DND-41 (cell line): ENCODE measurements at regions not wholly inside any gene's neighbourhood (a gene's known extent, or its start where the extent isn't known, plus 50 kb on each side); places are given as distances from the start of the nearest gene placed in this dataset.
"Not testable (repeated sequence)": the region's sequence is repeated elsewhere in the genome, so short reads cannot be mapped to it uniquely, and the experiment has no call there.

Experiments used
- ATAC-seq: fragments of 200-7000 bp; cut with Tn5 transposase; 3 replicates; pipeline ENCODE4 v1.9.1; 2021; ENCODE audit warnings: low read depth; ENCODE audit not compliant: insufficient read depth
- DNase-seq: peaks from one replicate; pipeline ENCODE4 v3.0.0-alpha.2; 2020
- H2AFZ ChIP-seq: 2 replicates; pipeline ENCODE4 v1.6.0; 2012; ENCODE audit warnings: low read depth, low read length
- H3K27ac ChIP-seq: 2 replicates; pipeline ENCODE4 v1.5.1; 2012; ENCODE audit warnings: low read length, inconsistent platforms
- H3K27me3 ChIP-seq: fragments of 200-600 bp; sonication (generic); 2 replicates; pipeline ENCODE4 v1.6.0; 2012; ENCODE audit warnings: low read length, mild to moderate bottlenecking, inconsistent platforms; ENCODE audit not compliant: insufficient read depth, poor library complexity
- H3K36me3 ChIP-seq: 2 replicates; pipeline ENCODE4 v1.5.1; 2012; ENCODE audit warnings: low read length, inconsistent platforms; ENCODE audit not compliant: insufficient read depth
- H3K4me1 ChIP-seq: 2 replicates; pipeline ENCODE4 v1.5.1; 2012; ENCODE audit warnings: mild to moderate bottlenecking, low read length; ENCODE audit not compliant: insufficient read depth
- H3K4me2 ChIP-seq: 2 replicates; pipeline ENCODE4 v1.6.0; 2012; ENCODE audit warnings: mild to moderate bottlenecking, moderate library complexity, low read length, inconsistent platforms; ENCODE audit not compliant: insufficient read depth
- H3K4me3 ChIP-seq, 2 experiments: fragments of 200-600 bp in 1 of 2; shearing (Covaris generic) in 1 of 2; 2 replicates each; pipeline ENCODE4 v1.5.1; 2012 to 2016; ENCODE audit warnings: inconsistent platforms in 2 of 2, low read length in 2 of 2, mild to moderate bottlenecking in 2 of 2, low read depth in 1 of 2, moderate library complexity in 1 of 2
- H3K79me2 ChIP-seq: 2 replicates; pipeline ENCODE4 v1.6.0; 2012; ENCODE audit warnings: low read length, inconsistent platforms; ENCODE audit not compliant: insufficient read depth
- H3K9ac ChIP-seq: 2 replicates; pipeline ENCODE4 v1.6.0; 2012; ENCODE audit warnings: low read depth, mild to moderate bottlenecking, inconsistent platforms, low read length, moderate library complexity
- H3K9me3 ChIP-seq: 2 replicates; pipeline ENCODE4 v1.5.1; 2012; ENCODE audit warnings: low read length, moderate library complexity, mild to moderate bottlenecking, inconsistent platforms; ENCODE audit not compliant: insufficient read depth, severe bottlenecking
- H4K20me1 ChIP-seq: 2 replicates; pipeline ENCODE4 v1.6.0; 2012; ENCODE audit warnings: low read length; ENCODE audit not compliant: insufficient read depth
- CTCF ChIP-seq: IDR thresholded peaks from 2 replicates; pipeline ENCODE4 v1.5.1; 2012; ENCODE audit warnings: borderline replicate concordance, low read length, moderate library complexity, mild to moderate bottlenecking; ENCODE audit not compliant: poor library complexity, severe bottlenecking; ENCODE audit errors: extremely low read depth
- EZH2 ChIP-seq: IDR thresholded peaks from 3 replicates; pipeline ENCODE4 v1.6.1; 2012; ENCODE audit warnings: borderline replicate concordance, low read depth, mild to moderate bottlenecking, moderate library complexity, low read length, inconsistent platforms; ENCODE audit not compliant: severe bottlenecking

- no peaks in the 10 kb centered on the region for H3K9me3 ChIP-seq
- H3K4me1 ChIP-seq, result peaks cover 7% of the 10 kb centered on the region; the same call in 1 of the 2 replicates
- TF ChIP-seq CTCF, result no peak
- no peak for TF ChIP-seq EZH2
- ATAC-seq, result no peak
- no peaks in the 10 kb centered on the region for H3K27me3 ChIP-seq
- no peak overlapping the region for H3K4me2 ChIP-seq
- DNase-seq, result no peak
- no peak overlapping the region for H3K4me3 ChIP-seq
- no peak overlapping the region for H3K9ac ChIP-seq
- H4K20me1 ChIP-seq, result peaks cover 44% of the 10 kb centered on the region
- H3K36me3 ChIP-seq, result peaks cover 21% of the 10 kb centered on the region
- no peak overlapping the region for H3K27ac ChIP-seq
- H3K79me2 ChIP-seq, result peaks cover 78% of the 10 kb centered on the region
- H2AFZ ChIP-seq, result no peak overlapping the region
These were observed 83.6 kb upstream of the PLEKHM1 start for GRCh38 chr17:45573924-45574770.

- no peak overlapping the region for H3K4me3 ChIP-seq
- H3K9me3 ChIP-seq, result no peaks in the 10 kb centered on the region
- ATAC-seq (no peak), DNase-seq (no peak)
- no peaks in the 10 kb centered on the region for H3K27me3 ChIP-seq
- peaks cover 54% of the 10 kb centered on the region for H4K20me1 ChIP-seq
- no peak overlapping the region for H3K9ac ChIP-seq
- no peak overlapping the region for H3K4me2 ChIP-seq
- H3K27ac ChIP-seq, result no peak overlapping the region
- TF ChIP-seq EZH2 (no peak), CTCF (no peak)
- peaks cover 27% of the 10 kb centered on the region for H3K36me3 ChIP-seq
- H3K4me1 ChIP-seq, result peaks cover 13% of the 10 kb centered on the region
- H3K79me2 ChIP-seq, result peaks cover 87% of the 10 kb centered on the region
- no peak overlapping the region for H2AFZ ChIP-seq
These were observed 84.8 kb upstream of the PLEKHM1 start for GRCh38 chr17:45575126-45575885.

GRCh38 chr17:45576527-45577307 lies 86.2 kb upstream of the PLEKHM1 start:
- not testable (repeated sequence) for H2AFZ ChIP-seq, H3K4me2 ChIP-seq, H3K27ac ChIP-seq, H3K9me3 ChIP-seq, DNase-seq, H3K4me3 ChIP-seq, H3K27me3 ChIP-seq, ATAC-seq, H3K9ac ChIP-seq
- peaks cover 33% of the 10 kb centered on the region for H3K36me3 ChIP-seq
- H3K4me1 ChIP-seq, result peaks cover 25% of the 10 kb centered on the region
- H4K20me1 ChIP-seq, result peaks cover 60% of the 10 kb centered on the region
- peaks cover 90% of the 10 kb centered on the region for H3K79me2 ChIP-seq
